ENCODE measurements at regions not wholly inside any gene's neighbourhood (a gene's known extent, or its start where the extent isn't known, plus 50 kb on each side); places are given as distances from the start of the nearest gene placed in this dataset.
A peak's percentile ranks its signal among the peaks of the same experiment; 100 is the strongest.

DNA sequence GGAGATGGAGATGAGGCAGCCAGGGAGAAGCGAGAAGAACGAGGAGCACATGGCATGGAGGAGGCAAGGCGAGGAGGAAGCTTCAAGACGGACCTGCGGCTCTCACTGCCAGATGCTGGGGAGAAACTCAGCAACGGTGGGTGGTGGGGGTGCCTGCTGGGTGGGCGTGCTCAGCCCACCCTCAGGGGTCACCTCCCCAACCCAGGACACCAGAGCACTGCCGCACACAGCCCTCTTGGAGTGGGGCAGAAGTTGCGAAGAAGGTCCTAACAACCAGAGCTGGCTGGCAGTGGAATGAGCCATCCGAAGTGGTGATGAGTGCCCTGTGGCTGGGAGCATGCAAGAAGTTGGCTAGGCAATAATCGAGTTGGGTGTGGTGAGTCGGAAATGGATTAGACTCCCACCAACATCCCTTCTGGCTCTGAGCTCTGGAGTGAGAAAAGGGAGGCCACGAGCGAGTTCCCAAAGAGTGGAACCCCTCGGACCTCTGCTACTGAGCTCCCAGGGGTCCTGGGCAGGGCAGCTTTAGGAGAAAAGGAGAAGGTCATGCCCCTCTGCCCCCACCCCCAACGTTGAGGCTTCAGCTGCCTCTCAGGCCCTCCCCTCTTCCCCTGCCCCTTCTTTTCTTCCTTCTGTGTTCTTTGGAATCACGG is 212.7 kb upstream of the MVB12B start:
- Mint-ChIP-seq H3K27ac (ENCODE audit: unreplicated experiment) (no peak overlapping the region), H3K9me3 (ENCODE audit: unreplicated experiment) (no peaks in the 10 kb centered on the region), H3K27me3 (ENCODE audit: unreplicated experiment) (peaks cover 19% of the 10 kb centered on the region), H3K4me1 (ENCODE audit: unreplicated experiment) (no peaks in the 10 kb centered on the region), H3K4me3 (ENCODE audit: unreplicated experiment) (no peak overlapping the region), H3K36me3 (ENCODE audit: unreplicated experiment) (no peaks in the 10 kb centered on the region)
- peak; percentile 76 for DNase-seq (ENCODE audit: extremely low spot score, unreplicated experiment)
- TF ChIP-seq, protein P1, sequence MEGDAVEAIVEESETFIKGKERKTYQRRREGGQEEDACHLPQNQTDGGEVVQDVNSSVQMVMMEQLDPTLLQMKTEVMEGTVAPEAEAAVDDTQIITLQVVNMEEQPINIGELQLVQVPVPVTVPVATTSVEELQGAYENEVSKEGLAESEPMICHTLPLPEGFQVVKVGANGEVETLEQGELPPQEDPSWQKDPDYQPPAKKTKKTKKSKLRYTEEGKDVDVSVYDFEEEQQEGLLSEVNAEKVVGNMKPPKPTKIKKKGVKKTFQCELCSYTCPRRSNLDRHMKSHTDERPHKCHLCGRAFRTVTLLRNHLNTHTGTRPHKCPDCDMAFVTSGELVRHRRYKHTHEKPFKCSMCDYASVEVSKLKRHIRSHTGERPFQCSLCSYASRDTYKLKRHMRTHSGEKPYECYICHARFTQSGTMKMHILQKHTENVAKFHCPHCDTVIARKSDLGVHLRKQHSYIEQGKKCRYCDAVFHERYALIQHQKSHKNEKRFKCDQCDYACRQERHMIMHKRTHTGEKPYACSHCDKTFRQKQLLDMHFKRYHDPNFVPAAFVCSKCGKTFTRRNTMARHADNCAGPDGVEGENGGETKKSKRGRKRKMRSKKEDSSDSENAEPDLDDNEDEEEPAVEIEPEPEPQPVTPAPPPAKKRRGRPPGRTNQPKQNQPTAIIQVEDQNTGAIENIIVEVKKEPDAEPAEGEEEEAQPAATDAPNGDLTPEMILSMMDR (IDR thresholded peaks at IDR 0.05) = no peak

DNA sequence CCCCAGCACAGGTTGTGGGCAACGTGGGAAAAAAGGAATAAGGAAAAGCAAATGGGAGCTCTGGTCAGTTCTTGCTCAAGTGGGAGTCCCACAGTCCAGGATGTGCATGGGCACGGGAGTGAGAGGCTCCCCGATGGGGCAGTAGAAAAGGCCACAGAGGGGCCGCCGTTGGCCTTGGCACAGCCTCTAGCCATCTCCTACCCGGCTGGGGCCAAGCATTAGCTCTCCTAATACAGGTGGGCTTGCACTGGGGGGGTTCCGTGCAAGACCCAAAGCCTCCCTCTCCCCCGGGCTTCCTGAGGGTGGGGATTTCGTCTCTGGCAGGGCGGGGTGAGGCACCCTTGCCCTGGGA is 212.2 kb upstream of the MVB12B start:
- TF ChIP-seq, protein P1 (IDR thresholded peaks at IDR 0.05) = no peak
- H3K9me3 Mint-ChIP-seq (ENCODE audit: unreplicated experiment) = no peaks in the 10 kb centered on the region
- H3K27me3 Mint-ChIP-seq (ENCODE audit: unreplicated experiment) = peaks cover 19% of the 10 kb centered on the region
- peak; percentile 71 for DNase-seq (ENCODE audit: extremely low spot score, unreplicated experiment)
- no peak overlapping the region for H3K4me3 Mint-ChIP-seq (ENCODE audit: unreplicated experiment)
- H3K36me3 Mint-ChIP-seq (ENCODE audit: unreplicated experiment) = no peaks in the 10 kb centered on the region
- no peak overlapping the region for H3K27ac Mint-ChIP-seq (ENCODE audit: unreplicated experiment)
- H3K4me1 Mint-ChIP-seq (ENCODE audit: unreplicated experiment) = no peaks in the 10 kb centered on the region

DNA sequence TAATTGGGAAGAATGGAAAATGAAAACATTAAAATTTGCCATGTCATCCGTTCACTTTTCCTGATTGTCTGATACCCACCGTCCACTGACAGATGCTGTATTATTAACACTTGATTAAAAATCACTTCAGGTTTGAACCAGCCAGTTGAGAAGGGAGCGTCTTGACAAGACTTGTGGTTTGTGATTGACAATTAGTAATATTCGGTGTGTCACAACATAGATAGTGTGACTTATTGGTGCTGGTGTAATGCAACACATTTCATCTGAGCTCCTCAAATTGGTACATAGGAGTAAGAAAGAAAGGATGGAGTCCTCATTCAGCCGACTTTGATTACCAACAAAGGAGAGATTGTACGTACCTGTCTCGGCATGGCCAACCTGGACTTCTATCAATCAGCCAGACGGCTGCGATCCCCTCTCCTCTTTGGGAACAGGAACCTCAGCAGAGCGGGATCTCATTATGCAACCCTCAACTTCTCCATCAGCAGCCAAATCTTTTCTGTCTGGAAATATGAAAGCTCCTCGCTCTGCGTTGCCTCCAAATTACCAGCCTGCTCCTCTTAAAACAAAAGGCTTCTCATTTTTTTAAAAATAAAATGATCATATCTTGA is 211.7 kb upstream of the MVB12B start:
- peak; percentile 51 for DNase-seq (ENCODE audit: extremely low spot score, unreplicated experiment)
- Mint-ChIP-seq H3K36me3 (ENCODE audit: unreplicated experiment) (no peaks in the 10 kb centered on the region), H3K27me3 (ENCODE audit: unreplicated experiment) (peaks cover 19% of the 10 kb centered on the region), H3K4me3 (ENCODE audit: unreplicated experiment) (no peak overlapping the region), H3K4me1 (ENCODE audit: unreplicated experiment) (no peaks in the 10 kb centered on the region), H3K9me3 (ENCODE audit: unreplicated experiment) (no peaks in the 10 kb centered on the region), H3K27ac (ENCODE audit: unreplicated experiment) (no peak overlapping the region)
- TF ChIP-seq, protein P1 (IDR thresholded peaks at IDR 0.05) = no peak

DNA sequence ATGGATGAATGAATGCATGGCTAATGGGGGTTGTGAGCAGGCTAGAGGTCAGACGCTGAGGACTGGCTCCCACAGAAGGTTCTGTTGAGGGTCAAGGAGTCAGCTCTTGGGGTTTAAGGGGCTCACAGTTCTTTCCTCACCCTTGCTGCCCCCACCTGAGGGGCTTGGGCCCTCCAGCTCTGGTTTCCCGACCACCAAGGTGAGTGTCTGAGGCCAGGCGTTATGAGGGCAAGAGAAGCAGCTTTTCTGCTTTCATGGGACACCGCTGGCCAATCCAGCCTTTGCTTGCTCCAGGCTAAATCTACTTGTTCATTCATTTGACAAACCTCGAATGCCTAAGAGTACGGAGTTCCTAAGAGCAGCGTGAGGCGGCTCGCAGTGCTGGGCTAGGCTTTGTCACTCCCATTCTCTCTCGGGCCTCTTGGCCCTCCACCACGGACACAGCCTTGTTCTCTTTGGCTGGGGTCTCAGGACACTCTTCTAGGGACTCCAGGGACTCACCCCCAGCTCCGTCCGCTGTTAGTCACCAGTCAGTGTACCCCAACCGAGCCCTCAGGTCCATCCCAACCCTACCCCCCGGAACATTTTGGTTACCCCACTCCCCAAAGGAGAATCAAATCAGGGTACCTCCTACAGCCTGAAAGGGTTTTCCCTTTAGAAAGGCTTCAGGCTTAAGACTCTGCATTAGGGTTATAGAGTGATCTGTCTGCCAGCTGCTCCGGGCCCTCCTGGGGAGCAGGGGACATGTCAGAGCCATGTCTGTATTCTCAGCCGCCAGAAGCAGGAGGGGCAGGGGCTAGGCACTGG is 210.1 kb upstream of the MVB12B start:
- H3K4me3 Mint-ChIP-seq (ENCODE audit: unreplicated experiment) = no peak overlapping the region
- TF ChIP-seq, protein P1 (IDR thresholded peaks at IDR 0.05) = no peak
- H3K36me3 Mint-ChIP-seq (ENCODE audit: unreplicated experiment) = no peaks in the 10 kb centered on the region
- no peaks in the 10 kb centered on the region for H3K9me3 Mint-ChIP-seq (ENCODE audit: unreplicated experiment)
- DNase-seq (ENCODE audit: extremely low spot score, unreplicated experiment) = peak; percentile 62
- peaks cover 30% of the 10 kb centered on the region for H3K27me3 Mint-ChIP-seq (ENCODE audit: unreplicated experiment)
- no peaks in the 10 kb centered on the region for H3K4me1 Mint-ChIP-seq (ENCODE audit: unreplicated experiment)
- no peak overlapping the region for H3K27ac Mint-ChIP-seq (ENCODE audit: unreplicated experiment)

DNA sequence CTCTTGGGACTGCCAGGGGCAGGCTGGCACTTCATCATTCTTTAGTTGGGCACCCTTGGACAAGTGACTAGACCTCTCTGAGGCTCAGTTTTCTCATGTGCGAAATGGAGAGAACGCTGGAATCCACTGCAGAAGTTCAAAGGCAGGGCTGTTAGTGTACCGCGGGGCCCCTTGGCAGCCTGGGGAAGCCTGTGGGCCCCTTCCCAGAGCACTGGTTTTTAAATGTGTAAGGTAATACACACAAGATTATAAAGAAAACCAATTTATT is 209.5 kb upstream of the MVB12B start:
- Mint-ChIP-seq H3K27me3 (ENCODE audit: unreplicated experiment) (peaks cover 33% of the 10 kb centered on the region), H3K36me3 (ENCODE audit: unreplicated experiment) (no peaks in the 10 kb centered on the region), H3K4me3 (ENCODE audit: unreplicated experiment) (no peak overlapping the region), H3K9me3 (ENCODE audit: unreplicated experiment) (no peaks in the 10 kb centered on the region), H3K4me1 (ENCODE audit: unreplicated experiment) (no peaks in the 10 kb centered on the region), H3K27ac (ENCODE audit: unreplicated experiment) (no peak overlapping the region)
- TF ChIP-seq, protein P1 (IDR thresholded peaks at IDR 0.05) = no peak
- peak; percentile 56 for DNase-seq (ENCODE audit: extremely low spot score, unreplicated experiment)
